HG02588 (cell line): ENCODE measurements at regions not wholly inside any gene's neighbourhood (a gene's known extent, or its start where the extent isn't known, plus 50 kb on each side); places are given as distances from the start of the nearest gene placed in this dataset.

ENCODE experiments used
- ATAC-seq: cut with Tn5 transposase; IDR thresholded peaks from one replicate; pipeline ENCODE4 v1.9.1; 2021; ENCODE audit warnings: mild to moderate bottlenecking, moderate library complexity; ENCODE audit not compliant: unreplicated experiment

- no peak for ATAC-seq
Measured at GRCh38 chr4:145427991-145428390, 53.7 kb upstream of the SMAD1 start.

- ATAC-seq = no peak
Measured at GRCh38 chr4:145427221-145427620, 54.4 kb upstream of the SMAD1 start.

GRCh38 chr4:145423017-145423708, 58.5 kb upstream of the SMAD1 start:
- ATAC-seq = no peak

GRCh38 chr4:145420595-145421214, 60.9 kb upstream of the SMAD1 start:
- ATAC-seq = no peak

- ATAC-seq = no peak
Measured at GRCh38 chr4:145418739-145419138, 62.9 kb upstream of the SMAD1 start.

GRCh38 chr4:145417348-145418130, 64.1 kb upstream of the SMAD1 start:
- ATAC-seq = no peak

GRCh38 chr4:145414841-145415240, 66.8 kb upstream of the SMAD1 start:
- ATAC-seq = no peak

- no peak for ATAC-seq
Measured at GRCh38 chr4:145414226-145414625, 67.4 kb upstream of the SMAD1 start.

GRCh38 chr4:145406970-145407369, 74.7 kb upstream of the SMAD1 start:
- no peak for ATAC-seq

GRCh38 chr4:145404761-145405160, 76.9 kb upstream of the SMAD1 start:
- no peak for ATAC-seq

- no peak for ATAC-seq
Measured at GRCh38 chr4:145396581-145396980, 85.1 kb upstream of the SMAD1 start.

GRCh38 chr4:145390571-145390970, 91.1 kb upstream of the SMAD1 start:
- ATAC-seq = no peak

GRCh38 chr4:145389550-145389949, 92.1 kb upstream of the SMAD1 start:
- no peak for ATAC-seq

GRCh38 chr4:145388043-145388442, 93.6 kb upstream of the SMAD1 start:
- ATAC-seq = no peak

GRCh38 chr4:145387079-145387478, 94.6 kb upstream of the SMAD1 start:
- no peak for ATAC-seq

- ATAC-seq = no peak
Measured at GRCh38 chr4:145381163-145381562, 100.5 kb upstream of the SMAD1 start.

- ATAC-seq = no peak
Measured at GRCh38 chr4:145380123-145380522, 101.5 kb upstream of the SMAD1 start.

GRCh38 chr4:145375416-145375815, 106.2 kb upstream of the SMAD1 start:
- no peak for ATAC-seq

GRCh38 chr4:145352438-145353145, 129.1 kb upstream of the SMAD1 start:
- no peak for ATAC-seq

GRCh38 chr4:145351922-145352321, 129.7 kb upstream of the SMAD1 start:
- no peak for ATAC-seq

GRCh38 chr4:145351162-145351561, 130.5 kb upstream of the SMAD1 start:
- ATAC-seq = no peak
